ENCODE measurements at regions not wholly inside any gene's neighbourhood (a gene's known extent, or its start where the extent isn't known, plus 50 kb on each side); places are given as distances from the start of the nearest gene placed in this dataset.

- TF ChIP-seq CTCF (IDR thresholded peaks at IDR 0.05) (peak; percentile 43 to 67 (median 61)), POLR2A (IDR thresholded peaks at IDR 0.05) (no peak)
These were observed 85.4 kb upstream of the GBA3 start for GRCh38 chr4:22607382-22607781.

Measured in right lobe of liver (tissue), 4 donors.